Progenitor cell of endocrine pancreas (in vitro differentiated cells): ENCODE measurements at regions not wholly inside any gene's neighbourhood (a gene's known extent, or its start where the extent isn't known, plus 50 kb on each side); places are given as distances from the start of the nearest gene placed in this dataset.
"Not testable (repeated sequence)": the region's sequence is repeated elsewhere in the genome, so short reads cannot be mapped to it uniquely, and the experiment has no call there.

Source experiments
- DNase-seq: peaks from one replicate; pipeline ENCODE4 v3.0.0; 2021; ENCODE audit warnings: low spot score; ENCODE audit not compliant: unreplicated experiment
- H3K27ac Mint-ChIP-seq: 2 replicates; pipeline ENCODE4 v1.8.0; 2021; ENCODE audit warnings: mild to moderate bottlenecking, moderate library complexity, mixed read lengths
- H3K27me3 Mint-ChIP-seq: 2 replicates; pipeline ENCODE4 v1.8.0; 2021; ENCODE audit warnings: mixed read lengths
- H3K36me3 Mint-ChIP-seq: 2 replicates; pipeline ENCODE4 v1.8.0; 2022; ENCODE audit warnings: mixed read lengths; ENCODE audit not compliant: insufficient read depth
- H3K4me1 Mint-ChIP-seq: 2 replicates; pipeline ENCODE4 v1.8.0; 2021; ENCODE audit warnings: low read depth, mixed read lengths
- H3K4me3 Mint-ChIP-seq: 2 replicates; pipeline ENCODE4 v1.8.0; 2021; ENCODE audit warnings: low read depth, mild to moderate bottlenecking, moderate library complexity, mixed read lengths
- H3K9me3 Mint-ChIP-seq: 2 replicates; pipeline ENCODE4 v1.8.0; 2021; ENCODE audit warnings: low read depth, mixed read lengths
- TF ChIP-seq, protein P1 (sequence below): fragments of 200-600 bp; sonication (generic); IDR thresholded peaks from one replicate; pipeline ENCODE4 v1.5.0; 2021; ENCODE audit warnings: antibody characterized with exemption, mild to moderate bottlenecking; ENCODE audit not compliant: unreplicated experiment

DNA sequence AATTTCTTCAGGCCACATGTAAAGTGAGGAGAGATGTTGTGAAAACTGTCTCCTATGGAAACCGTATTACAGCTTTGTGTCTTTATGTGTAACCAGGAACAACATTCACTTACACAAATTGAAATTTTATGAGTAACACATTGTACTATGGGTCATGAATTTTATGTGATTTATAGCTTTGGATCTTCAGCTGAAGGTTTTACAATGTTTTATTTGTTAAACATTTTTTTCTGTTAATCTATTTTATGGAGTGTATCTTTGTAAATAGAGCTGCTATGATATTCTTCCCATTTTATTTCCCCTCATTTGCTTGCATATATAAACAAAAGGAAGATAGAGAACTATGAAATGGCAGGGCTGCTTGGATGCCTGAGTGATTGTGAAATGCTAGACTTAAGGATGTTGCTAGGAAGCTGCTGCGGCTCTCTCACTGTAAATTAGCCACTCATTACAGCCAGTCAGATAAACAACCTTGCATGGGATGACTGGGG, 104.5 kb upstream of the PCLO start:
- TF ChIP-seq, protein P1, sequence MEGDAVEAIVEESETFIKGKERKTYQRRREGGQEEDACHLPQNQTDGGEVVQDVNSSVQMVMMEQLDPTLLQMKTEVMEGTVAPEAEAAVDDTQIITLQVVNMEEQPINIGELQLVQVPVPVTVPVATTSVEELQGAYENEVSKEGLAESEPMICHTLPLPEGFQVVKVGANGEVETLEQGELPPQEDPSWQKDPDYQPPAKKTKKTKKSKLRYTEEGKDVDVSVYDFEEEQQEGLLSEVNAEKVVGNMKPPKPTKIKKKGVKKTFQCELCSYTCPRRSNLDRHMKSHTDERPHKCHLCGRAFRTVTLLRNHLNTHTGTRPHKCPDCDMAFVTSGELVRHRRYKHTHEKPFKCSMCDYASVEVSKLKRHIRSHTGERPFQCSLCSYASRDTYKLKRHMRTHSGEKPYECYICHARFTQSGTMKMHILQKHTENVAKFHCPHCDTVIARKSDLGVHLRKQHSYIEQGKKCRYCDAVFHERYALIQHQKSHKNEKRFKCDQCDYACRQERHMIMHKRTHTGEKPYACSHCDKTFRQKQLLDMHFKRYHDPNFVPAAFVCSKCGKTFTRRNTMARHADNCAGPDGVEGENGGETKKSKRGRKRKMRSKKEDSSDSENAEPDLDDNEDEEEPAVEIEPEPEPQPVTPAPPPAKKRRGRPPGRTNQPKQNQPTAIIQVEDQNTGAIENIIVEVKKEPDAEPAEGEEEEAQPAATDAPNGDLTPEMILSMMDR = no peak
- no peak for DNase-seq
- no peak overlapping the region for H3K27ac Mint-ChIP-seq

DNA sequence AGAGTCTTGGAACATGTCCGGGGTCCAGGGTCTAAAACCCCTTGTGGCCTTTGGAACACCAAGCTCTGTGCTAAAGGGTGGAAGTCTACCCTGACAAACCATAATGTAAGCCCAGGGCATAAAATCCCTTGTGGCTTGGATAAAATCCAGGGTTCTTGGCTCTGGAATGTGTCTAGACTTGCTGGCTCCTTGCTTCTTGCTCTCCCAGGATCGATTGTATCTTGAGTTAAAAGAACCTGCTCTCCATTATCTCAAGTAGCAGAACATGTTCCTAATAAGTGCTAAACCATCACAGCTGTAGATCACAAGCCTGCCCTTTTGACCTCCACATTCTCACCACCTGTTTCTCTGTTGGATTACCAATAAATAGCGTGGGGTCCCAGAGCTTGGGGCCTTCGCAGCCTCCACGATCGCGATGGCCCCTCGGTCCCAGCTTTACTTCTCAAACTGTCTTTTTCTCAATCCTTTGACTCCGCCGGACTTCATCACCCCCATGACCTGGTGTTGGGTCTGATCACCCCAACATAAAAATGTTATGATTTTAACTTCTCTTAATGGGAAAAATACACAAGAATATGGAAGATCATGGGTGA, 100.9 kb upstream of the PCLO start:
- H3K27ac Mint-ChIP-seq = not testable (repeated sequence)

More for the DNA sequence above, 104.5 kb upstream of the PCLO start:
- Mint-ChIP-seq H3K36me3 (no peaks in the 10 kb centered on the region), H3K9me3 (no peaks in the 10 kb centered on the region), H3K4me3 (no peak overlapping the region), H3K4me1 (peaks cover 3% of the 10 kb centered on the region), H3K27me3 (no peaks in the 10 kb centered on the region)

DNA sequence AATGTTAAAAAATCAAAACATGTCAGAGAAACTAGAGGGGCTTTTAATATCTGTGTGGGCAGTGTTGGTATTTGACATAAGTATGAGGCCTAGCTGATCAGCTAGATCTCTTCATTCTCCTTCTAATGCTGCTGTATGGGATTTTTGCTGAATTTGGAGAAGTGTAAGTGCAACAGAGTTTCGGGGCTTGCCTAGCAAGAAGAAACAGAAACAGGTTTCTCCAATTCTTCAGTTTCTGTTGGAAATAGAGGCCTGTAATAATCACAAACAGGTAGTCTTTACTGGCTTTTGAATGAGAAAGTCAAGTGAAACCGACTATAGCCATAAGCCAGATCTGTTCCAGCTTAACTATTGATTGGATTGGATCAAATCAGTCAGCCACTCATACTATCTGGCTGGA, 96.4 kb upstream of the PCLO start:
- Mint-ChIP-seq H3K9me3 (no peaks in the 10 kb centered on the region), H3K4me3 (no peak overlapping the region), H3K27me3 (no peaks in the 10 kb centered on the region), H3K27ac (no peak overlapping the region), H3K4me1 (no peaks in the 10 kb centered on the region), H3K36me3 (no peaks in the 10 kb centered on the region)
- no peak for DNase-seq
- TF ChIP-seq, protein P1 = no peak

More for the DNA sequence above, 100.9 kb upstream of the PCLO start:
- not testable (repeated sequence) for H3K9me3 Mint-ChIP-seq, H3K4me1 Mint-ChIP-seq, H3K36me3 Mint-ChIP-seq, DNase-seq, H3K27me3 Mint-ChIP-seq, H3K4me3 Mint-ChIP-seq

DNA sequence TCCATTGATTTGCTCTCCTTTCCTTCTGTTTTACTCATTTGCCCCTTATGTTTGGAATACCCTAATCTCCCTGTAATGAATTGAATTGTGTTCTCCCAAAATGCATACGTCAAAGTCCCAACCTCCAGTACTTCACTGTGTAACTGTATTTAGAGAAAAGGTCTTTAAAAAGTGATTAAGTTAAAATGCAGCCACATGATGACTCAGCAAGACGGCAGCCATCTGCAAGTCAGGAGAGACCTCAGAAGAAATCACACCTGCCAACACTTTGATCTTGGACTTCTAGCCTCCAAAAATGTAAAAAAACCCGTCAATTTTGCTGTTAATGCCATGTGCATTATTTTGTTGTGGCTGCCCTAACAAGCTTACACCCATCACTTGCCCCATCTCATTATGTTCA, 85.3 kb upstream of the PCLO start:
- no peaks in the 10 kb centered on the region for H3K27me3 Mint-ChIP-seq
- no peaks in the 10 kb centered on the region for H3K9me3 Mint-ChIP-seq
- no peak for DNase-seq
- H3K36me3 Mint-ChIP-seq = no peaks in the 10 kb centered on the region
- TF ChIP-seq, protein P1 = no peak
- no peak overlapping the region for H3K27ac Mint-ChIP-seq
- H3K4me1 Mint-ChIP-seq = no peaks in the 10 kb centered on the region
- H3K4me3 Mint-ChIP-seq = no peak overlapping the region

DNA sequence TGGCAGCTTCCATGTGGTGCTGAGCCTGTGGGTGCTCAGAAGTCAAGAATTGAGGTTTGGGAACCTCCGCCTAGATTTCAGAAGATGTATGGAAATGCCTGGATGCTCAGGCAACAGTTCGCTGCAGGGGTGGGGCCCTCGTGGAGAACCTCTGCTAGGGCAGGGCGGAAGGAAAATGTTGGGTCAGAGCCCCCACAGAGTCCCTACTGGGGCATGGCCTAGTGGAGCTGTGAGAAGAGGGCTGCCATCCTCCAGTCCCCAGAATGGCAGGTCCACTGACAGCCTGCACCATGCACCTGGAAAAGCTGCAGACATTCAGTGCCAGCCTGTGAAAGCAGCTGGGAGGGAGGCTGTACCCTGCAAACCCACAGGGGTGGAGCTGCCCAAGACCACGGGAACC, 56.5 kb upstream of the PCLO start:
- not testable (repeated sequence) for H3K4me3 Mint-ChIP-seq, H3K9me3 Mint-ChIP-seq, H3K27me3 Mint-ChIP-seq, H3K27ac Mint-ChIP-seq, H3K4me1 Mint-ChIP-seq, H3K36me3 Mint-ChIP-seq, DNase-seq

DNA sequence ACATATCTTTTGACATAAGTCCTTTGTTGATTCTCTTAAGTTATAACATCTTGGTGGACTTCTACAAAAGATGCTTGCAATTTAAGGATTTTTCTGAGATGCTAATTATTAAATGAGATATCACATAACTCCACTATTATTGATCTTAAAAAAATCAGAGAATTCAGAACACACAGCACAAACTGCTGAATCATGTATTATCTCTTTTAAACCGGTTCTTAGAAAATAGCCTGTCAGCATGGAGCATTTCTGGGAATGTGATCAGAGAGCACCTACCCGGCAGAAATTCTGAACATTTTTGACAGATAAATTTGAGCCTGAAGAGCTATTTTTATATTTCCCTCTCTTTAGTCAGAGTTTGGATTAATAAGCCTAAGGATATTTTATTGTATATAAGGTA, 50.2 kb upstream of the PCLO start:
- no peak for DNase-seq
- TF ChIP-seq, protein P1 = no peak
- Mint-ChIP-seq H3K36me3 (no peaks in the 10 kb centered on the region), H3K27ac (no peak overlapping the region), H3K4me3 (no peak overlapping the region), H3K4me1 (no peaks in the 10 kb centered on the region), H3K27me3 (no peaks in the 10 kb centered on the region), H3K9me3 (no peaks in the 10 kb centered on the region)
